ENCODE measurements at regions not wholly inside any gene's neighbourhood (a gene's known extent, or its start where the extent isn't known, plus 50 kb on each side); places are given as distances from the start of the nearest gene placed in this dataset.

GRCh38 chr20:51233345-51233744 lies 210.4 kb upstream of the KCNG1 start:
- Histone ChIP-seq H3K27me3 (replicated peaks; ENCODE audit: insufficient read depth) (no peaks in the 10 kb centered on the region), H3K27ac (no peak overlapping the region), H3K4me3 (no peak overlapping the region), H3K9me3 (no peaks in the 10 kb centered on the region), H3K4me1 (replicated peaks) (no peaks in the 10 kb centered on the region), H3K36me3 (no peaks in the 10 kb centered on the region)
- 91% methylated on average over 6 of the region's 6 CpGs for WGBS
- no peak for DNase-seq (ENCODE audit: low spot score)
- no peak for TF ChIP-seq POLR2AphosphoS5 (IDR thresholded peaks at IDR 0.05)
- TF ChIP-seq POLR2A (IDR thresholded peaks at IDR 0.05): no peak
- no peak for TF ChIP-seq CTCF (IDR thresholded peaks at IDR 0.05)
- intact Hi-C loops (cut with DNase I): no loop called here

- H3K9me3 ChIP-seq: no peaks in the 10 kb centered on the region
These were observed 207.8 kb upstream of the KCNG1 start for GRCh38 chr20:51230727-51231126.

GRCh38 chr20:51228763-51229162 lies 205.9 kb upstream of the KCNG1 start:
- no peak overlapping the region for H3K27ac ChIP-seq
- no peak for DNase-seq (ENCODE audit: low spot score)
- TF ChIP-seq POLR2AphosphoS5 (IDR thresholded peaks at IDR 0.05) (no peak), POLR2A (IDR thresholded peaks at IDR 0.05) (no peak)
- no peaks in the 10 kb centered on the region for H3K4me1 ChIP-seq (replicated peaks)
- no peak overlapping the region for H3K4me3 ChIP-seq
- no peaks in the 10 kb centered on the region for H3K9me3 ChIP-seq
- intact Hi-C loops (cut with DNase I): no loop called here
- H3K36me3 ChIP-seq: no peaks in the 10 kb centered on the region
- no peaks in the 10 kb centered on the region for H3K27me3 ChIP-seq (replicated peaks; ENCODE audit: insufficient read depth)

More at GRCh38 chr20:51230727-51231126, 207.8 kb upstream of the KCNG1 start:
- no peaks in the 10 kb centered on the region for H3K27me3 ChIP-seq (replicated peaks; ENCODE audit: insufficient read depth)
- DNase-seq (ENCODE audit: low spot score): no peak
- intact Hi-C loops (cut with DNase I): no loop called here
- WGBS: 29% methylated on average over 11 of the region's 11 CpGs
- TF ChIP-seq CTCF (IDR thresholded peaks at IDR 0.05): no peak
- TF ChIP-seq POLR2AphosphoS5 (IDR thresholded peaks at IDR 0.05): no peak
- no peak for TF ChIP-seq POLR2A (IDR thresholded peaks at IDR 0.05)
- H3K4me3 ChIP-seq: no peak overlapping the region
- H3K27ac ChIP-seq: no peak overlapping the region
- no peaks in the 10 kb centered on the region for H3K4me1 ChIP-seq (replicated peaks)
- no peaks in the 10 kb centered on the region for H3K36me3 ChIP-seq

- H3K4me1 ChIP-seq (replicated peaks): no peaks in the 10 kb centered on the region
- 87% methylated on average over 3 of the region's 3 CpGs for WGBS
- no peaks in the 10 kb centered on the region for H3K27me3 ChIP-seq (replicated peaks; ENCODE audit: insufficient read depth)
- no peak for DNase-seq (ENCODE audit: low spot score)
- no peaks in the 10 kb centered on the region for H3K9me3 ChIP-seq
- H3K4me3 ChIP-seq: no peak overlapping the region
- no peak overlapping the region for H3K27ac ChIP-seq
- intact Hi-C loops (cut with DNase I): no loop called here
- no peaks in the 10 kb centered on the region for H3K36me3 ChIP-seq
- TF ChIP-seq POLR2A (IDR thresholded peaks at IDR 0.05) (no peak), POLR2AphosphoS5 (IDR thresholded peaks at IDR 0.05) (no peak), CTCF (IDR thresholded peaks at IDR 0.05) (no peak)
These were observed 204.8 kb upstream of the KCNG1 start for GRCh38 chr20:51227744-51228143.

- Histone ChIP-seq H3K36me3 (no peaks in the 10 kb centered on the region), H3K9me3 (no peaks in the 10 kb centered on the region), H3K27me3 (replicated peaks; ENCODE audit: insufficient read depth) (no peaks in the 10 kb centered on the region), H3K4me3 (no peak overlapping the region), H3K4me1 (replicated peaks) (no peaks in the 10 kb centered on the region), H3K27ac (no peak overlapping the region)
- DNase-seq (ENCODE audit: low spot score): no peak
- no peak for TF ChIP-seq POLR2A (IDR thresholded peaks at IDR 0.05)
- TF ChIP-seq POLR2AphosphoS5 (IDR thresholded peaks at IDR 0.05): no peak
- no peak for TF ChIP-seq CTCF (IDR thresholded peaks at IDR 0.05)
- 67% methylated on average over 8 of the region's 8 CpGs for WGBS
- intact Hi-C loops (cut with DNase I): no loop called here
These were observed 200.3 kb upstream of the KCNG1 start for GRCh38 chr20:51223183-51223720.
